Rectal smooth muscle tissue (tissue), 1 donor: ENCODE measurements at regions not wholly inside any gene's neighbourhood (a gene's known extent, or its start where the extent isn't known, plus 50 kb on each side); places are given as distances from the start of the nearest gene placed in this dataset.

Experiments used
- H3K27ac ChIP-seq: one replicate; pipeline ENCODE4 v1.7.0; 2013; ENCODE audit warnings: low read depth, low read length, inconsistent platforms
- H3K27me3 ChIP-seq: one replicate; pipeline ENCODE4 v1.7.0; 2013; ENCODE audit warnings: low read length; ENCODE audit not compliant: control insufficient read depth, insufficient read depth
- H3K36me3 ChIP-seq: one replicate; pipeline ENCODE4 v1.7.0; 2013; ENCODE audit warnings: low read length; ENCODE audit not compliant: control insufficient read depth, insufficient read depth
- H3K4me1 ChIP-seq: one replicate; pipeline ENCODE4 v1.7.0; 2013; ENCODE audit warnings: low read length; ENCODE audit not compliant: control insufficient read depth, insufficient read depth
- H3K4me3 ChIP-seq: one replicate; pipeline ENCODE4 v1.7.0; 2013; ENCODE audit warnings: low read length
- H3K9ac ChIP-seq: one replicate; pipeline ENCODE4 v1.7.0; 2013; ENCODE audit warnings: low read length

DNA sequence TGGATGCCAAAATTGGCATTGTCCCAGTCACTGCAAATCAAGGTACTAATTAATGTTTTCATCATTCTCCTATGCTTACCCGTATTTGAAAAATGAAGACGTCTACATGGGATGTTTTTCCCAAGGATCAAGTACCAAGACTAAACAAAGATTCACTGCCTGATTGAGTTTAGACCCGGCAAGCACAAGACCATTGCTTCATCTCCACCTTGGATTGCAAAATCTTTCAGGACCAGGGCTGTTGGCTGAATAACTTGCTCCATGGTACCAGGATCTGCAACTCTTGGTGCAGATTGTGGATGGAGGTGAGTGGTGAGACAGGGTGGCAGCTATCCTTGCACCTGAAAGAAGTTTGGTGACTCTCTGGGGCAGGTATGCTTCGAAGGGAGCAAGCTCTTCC, 122.5 kb upstream of the ETS2 start:
- Histone ChIP-seq H3K27me3 (no peaks in the 10 kb centered on the region), H3K4me1 (no peaks in the 10 kb centered on the region), H3K4me3 (no peak overlapping the region), H3K9ac (no peak overlapping the region), H3K36me3 (no peaks in the 10 kb centered on the region), H3K27ac (no peak overlapping the region)

DNA sequence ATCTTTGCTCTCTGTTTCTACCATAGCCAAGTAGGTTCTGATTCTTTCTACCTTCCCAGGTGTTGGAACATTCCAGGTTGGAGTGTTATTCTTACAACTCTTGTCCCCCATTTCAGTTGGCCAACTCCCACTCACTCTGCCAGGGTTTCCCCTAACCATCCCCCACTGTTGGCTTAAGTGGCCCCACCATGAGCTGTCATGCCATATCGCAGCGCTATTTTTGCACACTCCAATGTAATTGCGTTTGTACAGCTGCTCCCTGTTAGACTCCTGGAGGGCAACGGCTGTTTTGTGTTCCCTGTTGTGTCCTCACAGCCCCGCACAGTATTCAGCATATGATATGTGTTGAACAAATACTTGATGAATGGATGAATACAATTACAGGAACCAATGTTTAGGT, 117.7 kb upstream of the ETS2 start:
- Histone ChIP-seq H3K27me3 (no peaks in the 10 kb centered on the region), H3K9ac (no peak overlapping the region), H3K27ac (no peak overlapping the region), H3K36me3 (no peaks in the 10 kb centered on the region), H3K4me1 (no peaks in the 10 kb centered on the region), H3K4me3 (no peak overlapping the region)

DNA sequence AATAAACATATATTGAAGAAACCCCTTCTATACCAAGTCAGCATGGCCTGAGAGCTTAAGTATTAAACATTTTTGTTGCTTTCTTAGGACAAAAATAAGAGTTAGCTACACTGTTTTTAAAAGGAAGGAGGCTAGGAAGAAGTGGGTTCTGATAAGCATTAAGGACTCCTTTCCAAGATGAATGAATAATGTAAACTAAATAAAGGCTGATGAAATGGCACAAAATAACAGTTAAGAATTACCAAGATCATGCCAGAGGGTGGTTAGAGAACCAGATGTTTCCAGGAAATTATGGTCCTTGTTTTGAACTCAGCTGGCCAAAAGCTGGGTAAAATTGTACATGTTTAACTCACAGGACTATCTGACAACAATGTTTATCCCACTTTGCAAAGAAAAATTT, 114.1 kb upstream of the ETS2 start:
- Histone ChIP-seq H3K9ac (no peak overlapping the region), H3K27ac (no peak overlapping the region), H3K4me1 (no peaks in the 10 kb centered on the region), H3K4me3 (no peak overlapping the region), H3K27me3 (no peaks in the 10 kb centered on the region), H3K36me3 (no peaks in the 10 kb centered on the region)

DNA sequence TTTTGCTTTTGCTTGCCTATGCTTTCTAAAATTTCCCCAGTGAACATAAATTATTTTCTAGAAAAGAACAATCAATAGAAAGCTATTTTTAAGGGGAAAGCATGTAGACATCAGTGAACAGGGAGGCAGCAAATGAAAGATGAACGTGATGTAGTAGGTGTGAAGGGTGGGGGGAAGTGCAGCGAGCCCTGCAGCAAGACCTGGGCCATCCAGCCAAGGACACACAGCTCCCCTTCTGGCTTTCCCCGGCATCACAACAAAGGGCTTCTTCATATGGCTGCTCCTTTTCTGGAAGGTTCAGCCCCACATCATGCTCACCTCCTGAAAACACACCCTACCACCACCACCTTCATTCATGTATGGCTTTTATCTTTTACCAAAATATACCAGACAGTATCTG, 109.2 kb upstream of the ETS2 start:
- H3K4me3 ChIP-seq: no peak overlapping the region
- no peaks in the 10 kb centered on the region for H3K36me3 ChIP-seq
- no peaks in the 10 kb centered on the region for H3K4me1 ChIP-seq
- no peaks in the 10 kb centered on the region for H3K27me3 ChIP-seq
- H3K9ac ChIP-seq: no peak overlapping the region
- H3K27ac ChIP-seq: no peak overlapping the region

DNA sequence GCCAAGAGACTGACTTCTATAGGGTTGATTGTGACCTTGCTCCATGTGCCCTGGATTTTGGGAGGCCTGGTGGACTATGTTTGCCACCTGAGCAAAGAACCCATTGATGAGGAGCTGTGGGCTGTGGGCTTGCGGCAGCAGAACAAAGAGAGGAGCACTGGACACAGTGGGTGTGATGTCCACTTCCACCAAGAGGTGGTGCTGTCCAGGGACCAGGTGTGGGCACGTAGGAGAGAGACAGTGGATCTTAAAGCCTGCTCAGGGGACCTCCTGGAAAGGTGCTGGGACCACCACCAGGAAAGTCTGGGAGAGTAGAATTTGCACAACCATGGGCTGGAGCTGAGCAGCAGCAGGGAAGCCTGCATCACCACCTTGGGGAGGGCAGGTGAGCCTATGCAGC, 106.7 kb upstream of the ETS2 start:
- no peaks in the 10 kb centered on the region for H3K27me3 ChIP-seq
- no peaks in the 10 kb centered on the region for H3K36me3 ChIP-seq
- peaks cover 2% of the 10 kb centered on the region for H3K4me1 ChIP-seq
- no peak overlapping the region for H3K27ac ChIP-seq
- no peak overlapping the region for H3K4me3 ChIP-seq
- no peak overlapping the region for H3K9ac ChIP-seq

DNA sequence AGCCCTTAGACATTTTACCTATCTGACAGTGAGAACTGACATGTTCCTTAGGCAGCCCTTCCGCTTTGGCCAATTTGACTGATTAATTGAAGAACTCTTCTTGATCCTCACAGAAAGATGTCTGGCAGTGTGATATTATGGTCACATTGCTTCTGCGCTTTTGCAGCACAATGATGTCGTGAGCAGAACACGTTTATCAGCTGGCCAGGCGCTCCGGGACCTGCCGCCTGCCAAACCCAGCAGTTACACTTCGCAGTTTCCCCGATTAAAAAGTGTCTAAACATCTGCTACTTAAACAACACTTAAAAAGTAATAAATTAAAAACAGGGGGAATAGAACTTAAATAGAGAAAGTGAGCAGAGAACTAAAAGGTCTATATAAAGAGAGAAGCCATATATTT, 103.5 kb upstream of the ETS2 start:
- Histone ChIP-seq H3K9ac (no peak overlapping the region), H3K27ac (no peak overlapping the region), H3K27me3 (no peaks in the 10 kb centered on the region), H3K36me3 (no peaks in the 10 kb centered on the region), H3K4me3 (no peak overlapping the region), H3K4me1 (peaks cover 2% of the 10 kb centered on the region)

DNA sequence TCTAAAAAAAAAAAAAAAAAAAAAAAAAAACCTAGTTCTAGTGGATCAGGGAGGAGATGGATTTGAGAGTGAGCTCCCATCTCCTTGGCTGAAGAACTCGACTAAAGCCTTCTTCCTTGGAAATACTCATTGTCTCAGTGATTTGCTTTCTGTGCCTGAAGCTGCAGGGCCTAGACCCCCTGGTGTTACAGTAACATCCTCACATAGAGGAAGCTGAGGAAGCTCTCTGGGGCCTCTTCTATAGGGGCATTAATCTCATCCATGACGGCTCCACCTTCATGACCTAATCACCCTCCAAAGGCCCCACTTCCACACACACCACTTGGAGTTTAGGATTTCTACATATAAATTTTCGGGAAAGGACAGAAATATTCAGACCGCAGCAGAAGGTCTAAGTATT, 95.9 kb upstream of the ETS2 start:
- Histone ChIP-seq H3K27me3 (no peaks in the 10 kb centered on the region), H3K4me1 (no peaks in the 10 kb centered on the region), H3K4me3 (no peak overlapping the region), H3K9ac (no peak overlapping the region), H3K36me3 (no peaks in the 10 kb centered on the region), H3K27ac (no peak overlapping the region)

DNA sequence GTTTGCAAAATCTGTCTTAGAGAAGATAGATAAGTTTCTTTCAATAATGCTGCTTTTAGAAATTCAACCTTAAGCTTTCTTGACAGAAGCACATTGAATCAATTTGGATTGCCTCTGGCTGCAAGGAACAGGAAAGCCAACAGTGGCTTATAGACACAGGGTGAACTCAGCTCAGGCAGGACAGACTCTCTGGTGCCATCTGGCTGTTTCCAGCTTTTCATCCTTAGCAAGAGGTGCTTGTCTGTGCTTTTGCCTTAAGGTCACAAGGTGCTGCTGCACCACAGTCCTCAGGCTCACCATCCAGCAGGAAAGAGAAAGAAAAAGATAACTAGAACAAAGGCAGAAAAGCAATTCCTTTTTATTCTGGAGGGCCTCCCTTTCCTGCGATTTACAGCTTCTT, 93.7 kb upstream of the ETS2 start:
- H3K27me3 ChIP-seq: no peaks in the 10 kb centered on the region
- H3K36me3 ChIP-seq: no peaks in the 10 kb centered on the region
- no peak overlapping the region for H3K27ac ChIP-seq
- H3K4me3 ChIP-seq: no peak overlapping the region
- no peak overlapping the region for H3K9ac ChIP-seq
- no peaks in the 10 kb centered on the region for H3K4me1 ChIP-seq

DNA sequence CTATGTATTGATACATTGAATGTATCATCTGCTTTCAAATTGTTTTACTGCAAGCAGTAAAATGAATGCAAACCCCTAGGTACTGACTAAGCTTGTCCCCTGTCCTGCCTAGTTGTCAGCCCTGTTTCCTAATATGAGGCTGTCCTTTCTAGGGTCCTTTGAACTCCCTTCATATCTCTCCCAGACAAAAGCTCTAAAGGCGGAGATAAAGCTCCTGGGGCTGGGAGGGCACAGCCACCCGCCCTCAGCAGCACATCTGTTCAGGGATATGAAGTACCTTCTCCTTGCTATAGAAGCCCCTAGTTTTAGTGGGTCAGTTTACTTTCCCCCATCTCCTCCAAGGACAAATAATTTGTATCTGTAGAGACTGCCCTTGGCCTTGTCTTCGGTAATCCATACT, 93.1 kb upstream of the ETS2 start:
- Histone ChIP-seq H3K9ac (no peak overlapping the region), H3K4me3 (no peak overlapping the region), H3K27me3 (no peaks in the 10 kb centered on the region), H3K4me1 (no peaks in the 10 kb centered on the region), H3K27ac (no peak overlapping the region), H3K36me3 (no peaks in the 10 kb centered on the region)

DNA sequence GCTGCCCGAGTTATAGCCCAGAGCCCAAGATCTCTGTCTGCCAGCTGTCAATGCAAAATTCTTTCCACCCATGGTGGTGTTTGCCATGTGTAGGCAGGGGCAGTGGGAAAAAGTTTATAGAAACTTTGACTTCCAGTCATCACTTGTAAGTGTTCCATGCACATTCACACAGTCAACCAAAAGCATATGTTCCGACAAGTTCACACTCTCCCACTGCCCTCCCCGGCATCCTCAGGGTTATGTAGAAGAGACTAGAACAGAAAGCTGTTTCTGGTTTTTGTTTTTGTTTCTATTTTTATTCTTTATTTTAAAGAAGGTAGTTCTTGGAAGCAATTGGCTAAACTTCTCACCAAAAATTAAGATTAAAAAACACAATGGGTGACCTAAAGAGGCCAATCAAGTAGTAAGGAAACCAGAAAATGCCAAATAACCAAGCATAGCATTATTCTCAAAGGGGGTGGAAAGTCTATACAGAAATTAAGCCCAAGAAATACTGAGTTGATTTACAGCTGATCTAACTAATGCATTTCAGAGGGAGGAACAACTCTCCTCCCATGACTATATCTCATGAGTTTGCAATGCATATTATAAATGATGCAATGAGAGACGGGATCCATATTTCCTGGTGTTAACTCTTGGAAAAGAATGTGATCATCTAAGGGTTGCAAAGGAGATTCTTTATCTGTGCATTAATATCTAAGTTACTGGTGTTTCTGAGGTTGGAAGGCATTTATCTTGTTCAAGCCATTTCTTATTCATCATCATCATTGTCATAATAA, 91.5 kb upstream of the ETS2 start:
- Histone ChIP-seq H3K4me1 (no peaks in the 10 kb centered on the region), H3K27me3 (no peaks in the 10 kb centered on the region), H3K9ac (no peak overlapping the region), H3K4me3 (no peak overlapping the region), H3K36me3 (no peaks in the 10 kb centered on the region), H3K27ac (no peak overlapping the region)

DNA sequence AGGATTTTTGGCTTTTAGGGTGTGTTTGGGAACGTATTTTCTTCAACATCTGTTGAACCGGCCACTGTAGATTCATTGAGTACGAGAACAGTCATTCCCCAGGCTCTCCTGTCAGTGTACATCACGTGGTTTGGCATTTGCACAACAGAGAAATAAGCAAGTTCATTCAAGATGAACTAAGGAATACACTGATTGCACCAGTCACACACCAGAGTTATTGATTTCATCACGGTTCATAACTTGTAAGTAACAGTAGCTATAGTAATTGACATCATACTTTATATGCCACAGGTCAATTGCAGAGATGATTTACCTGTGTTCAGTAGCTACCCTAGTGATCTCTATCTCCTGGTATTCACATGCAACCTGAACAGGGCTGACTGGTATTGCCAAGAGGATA, 90.7 kb upstream of the ETS2 start:
- no peak overlapping the region for H3K27ac ChIP-seq
- H3K4me3 ChIP-seq: no peak overlapping the region
- no peak overlapping the region for H3K9ac ChIP-seq
- no peaks in the 10 kb centered on the region for H3K27me3 ChIP-seq
- H3K36me3 ChIP-seq: no peaks in the 10 kb centered on the region
- H3K4me1 ChIP-seq: no peaks in the 10 kb centered on the region

DNA sequence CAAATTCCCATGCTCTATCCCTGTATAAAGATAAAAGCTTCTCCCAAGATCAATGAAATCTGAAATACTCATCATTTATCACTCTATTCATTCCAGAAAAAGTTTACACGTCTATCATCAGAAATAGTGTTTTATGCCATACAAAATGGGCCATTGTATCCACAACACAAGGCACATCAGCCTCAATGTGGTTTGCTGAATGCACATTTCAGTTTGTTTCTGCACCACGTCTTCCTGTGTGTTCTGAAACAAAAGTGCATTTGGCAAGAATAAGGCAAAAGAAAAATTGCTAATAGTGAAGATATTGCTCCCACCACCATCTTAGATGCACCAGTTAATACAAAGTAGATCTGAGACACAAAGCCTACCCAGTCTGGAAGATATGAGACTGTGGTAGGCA, 89.6 kb upstream of the ETS2 start:
- H3K4me3 ChIP-seq: no peak overlapping the region
- H3K4me1 ChIP-seq: no peaks in the 10 kb centered on the region
- H3K27ac ChIP-seq: no peak overlapping the region
- H3K9ac ChIP-seq: no peak overlapping the region
- no peaks in the 10 kb centered on the region for H3K27me3 ChIP-seq
- H3K36me3 ChIP-seq: no peaks in the 10 kb centered on the region

DNA sequence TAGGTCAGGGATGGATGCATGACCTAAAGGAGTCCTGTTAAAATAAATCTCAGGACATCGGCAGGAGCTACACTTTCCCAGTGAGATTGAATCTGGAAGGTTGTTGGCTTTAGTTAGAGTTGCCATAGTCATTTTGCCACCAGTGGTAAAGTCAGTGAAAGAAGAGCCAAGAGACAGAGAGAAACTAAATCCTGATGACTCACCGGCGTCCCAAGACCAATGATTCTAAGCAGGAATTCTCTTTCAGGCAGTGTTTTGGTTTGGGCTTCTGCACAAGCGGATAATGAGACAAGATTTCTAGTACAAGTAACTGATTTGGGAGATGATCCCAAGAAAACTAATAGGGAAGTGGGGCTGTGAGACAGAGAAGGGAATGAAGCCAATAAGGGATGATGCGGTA, 88.8 kb upstream of the ETS2 start:
- no peaks in the 10 kb centered on the region for H3K36me3 ChIP-seq
- no peak overlapping the region for H3K9ac ChIP-seq
- H3K4me3 ChIP-seq: no peak overlapping the region
- no peaks in the 10 kb centered on the region for H3K27me3 ChIP-seq
- no peaks in the 10 kb centered on the region for H3K4me1 ChIP-seq
- no peak overlapping the region for H3K27ac ChIP-seq
